PFSK-1 (cell line): ENCODE measurements at regions not wholly inside any gene's neighbourhood (a gene's known extent, or its start where the extent isn't known, plus 50 kb on each side); places are given as distances from the start of the nearest gene placed in this dataset.

Experiments used
- POLR2AphosphoS5 ChIP-seq: IDR thresholded peaks from 2 replicates; pipeline ENCODE4 v1.6.1; 2012; ENCODE audit warnings: low read depth, mild to moderate bottlenecking, control low read depth, low read length, moderate library complexity
- REST ChIP-seq, 2 experiments: IDR thresholded peaks; 2 replicates each; pipeline versions ENCODE4 v1.6.1 to v1.8.0; 2011 to 2012; ENCODE audit warnings: low read depth in 2 of 2, low read length in 2 of 2, control low read depth in 1 of 2, inconsistent platforms in 1 of 2, mild to moderate bottlenecking in 1 of 2, moderate library complexity in 1 of 2; ENCODE audit not compliant: insufficient read depth in 1 of 2
- TAF1 ChIP-seq: IDR thresholded peaks from 2 replicates; pipeline ENCODE4 v1.6.1; 2012; ENCODE audit warnings: low read length, control low read depth, borderline replicate concordance; ENCODE audit not compliant: insufficient read depth

DNA sequence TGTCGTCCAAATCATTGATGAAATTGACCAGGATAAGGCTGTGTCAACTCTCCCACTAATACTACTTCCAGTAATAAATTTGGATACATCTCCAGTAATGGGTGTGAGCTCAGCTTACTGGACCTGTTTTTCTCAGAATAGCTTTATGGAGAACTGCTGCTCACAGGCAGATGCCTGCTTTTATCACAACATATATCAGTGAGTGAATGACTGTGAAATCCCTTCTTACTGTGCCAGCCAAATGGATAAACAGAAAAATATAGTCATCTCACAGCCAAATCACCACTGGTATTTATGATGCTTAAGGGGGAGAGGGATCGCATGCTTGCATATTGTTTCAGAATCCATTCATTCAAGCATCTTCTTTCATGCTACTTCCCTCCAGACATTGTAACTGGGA is 148.4 kb upstream of the PAPPA start:
- TF ChIP-seq POLR2AphosphoS5: no peak
- TF ChIP-seq REST (IDR thresholded peaks at IDR 0.05; ENCODE audit: insufficient read depth in 1 of 2, low read depth in 2 of 2, low read length in 2 of 2): no peak
- TF ChIP-seq TAF1: no peak
